Mononuclear cell (primary cell): ENCODE measurements at regions not wholly inside any gene's neighbourhood (a gene's known extent, or its start where the extent isn't known, plus 50 kb on each side); places are given as distances from the start of the nearest gene placed in this dataset.
"Not testable (repeated sequence)": the region's sequence is repeated elsewhere in the genome, so short reads cannot be mapped to it uniquely, and the experiment has no call there.

Experiments
- H3K27me3 ChIP-seq: 2 replicates; pipeline ENCODE4 v1.6.0; 2011; ENCODE audit warnings: low read length, control low read depth; ENCODE audit not compliant: insufficient read depth
- H3K4me1 ChIP-seq: 2 replicates; pipeline ENCODE4 v1.5.1; 2011; ENCODE audit warnings: mild to moderate bottlenecking, low read length, control low read depth; ENCODE audit not compliant: insufficient read depth
- H3K4me3 ChIP-seq: 2 replicates; pipeline ENCODE4 v1.5.1; 2011; ENCODE audit warnings: mild to moderate bottlenecking, low read length, moderate library complexity
- H3K9me3 ChIP-seq: 2 replicates; pipeline ENCODE4 v1.5.1; 2011; ENCODE audit warnings: low read depth, mild to moderate bottlenecking, control low read depth, low read length

GRCh38 chr10:31133251-31133791, 101.7 kb upstream of the ZNF438 start:
- no peaks in the 10 kb centered on the region for H3K27me3 ChIP-seq

GRCh38 chr10:31133792-31134310, 102.2 kb upstream of the ZNF438 start:
- H3K4me3 ChIP-seq, result peak overlapping the region; percentile 53

More at GRCh38 chr10:31133251-31133791, 101.7 kb upstream of the ZNF438 start:
- Histone ChIP-seq H3K4me1 (peaks cover 25% of the 10 kb centered on the region), H3K9me3 (no peaks in the 10 kb centered on the region), H3K4me3 (peak overlapping the region; percentile 53)

GRCh38 chr10:31134311-31134952, 102.8 kb upstream of the ZNF438 start:
- Histone ChIP-seq H3K27me3 (no peaks in the 10 kb centered on the region), H3K9me3 (no peaks in the 10 kb centered on the region), H3K4me1 (peaks cover 25% of the 10 kb centered on the region)

More at GRCh38 chr10:31133792-31134310, 102.2 kb upstream of the ZNF438 start:
- Histone ChIP-seq H3K27me3 (no peaks in the 10 kb centered on the region), H3K9me3 (no peaks in the 10 kb centered on the region), H3K4me1 (peaks cover 25% of the 10 kb centered on the region)

GRCh38 chr10:31135171-31135570, 103.5 kb upstream of the ZNF438 start:
- Histone ChIP-seq H3K4me3 (no peak overlapping the region), H3K27me3 (no peaks in the 10 kb centered on the region), H3K4me1 (peaks cover 25% of the 10 kb centered on the region), H3K9me3 (no peaks in the 10 kb centered on the region)

More at GRCh38 chr10:31134311-31134952, 102.8 kb upstream of the ZNF438 start:
- H3K4me3 ChIP-seq, result peak overlapping the region; percentile 53

- peaks cover 25% of the 10 kb centered on the region for H3K4me1 ChIP-seq
- H3K27me3 ChIP-seq, H3K9me3 ChIP-seq, H3K4me3 ChIP-seq: not testable (repeated sequence)
These were observed 104.1 kb upstream of the ZNF438 start for GRCh38 chr10:31135791-31136190.

GRCh38 chr10:31136386-31136785, 104.7 kb upstream of the ZNF438 start:
- H3K27me3 ChIP-seq, result no peaks in the 10 kb centered on the region
- no peak overlapping the region for H3K4me3 ChIP-seq
- no peaks in the 10 kb centered on the region for H3K9me3 ChIP-seq
- H3K4me1 ChIP-seq, result peaks cover 25% of the 10 kb centered on the region

- Histone ChIP-seq H3K4me1 (peaks cover 25% of the 10 kb centered on the region), H3K9me3 (no peaks in the 10 kb centered on the region), H3K4me3 (no peak overlapping the region), H3K27me3 (no peaks in the 10 kb centered on the region)
These were observed 105.5 kb upstream of the ZNF438 start for GRCh38 chr10:31136930-31137885.

- H3K4me3 ChIP-seq, result no peak overlapping the region
- H3K9me3 ChIP-seq, result no peaks in the 10 kb centered on the region
- H3K4me1 ChIP-seq, result peaks cover 23% of the 10 kb centered on the region
- H3K27me3 ChIP-seq, result no peaks in the 10 kb centered on the region
These were observed 106.4 kb upstream of the ZNF438 start for GRCh38 chr10:31138026-31138553.

- Histone ChIP-seq H3K9me3 (no peaks in the 10 kb centered on the region), H3K27me3 (no peaks in the 10 kb centered on the region), H3K4me1 (peaks cover 14% of the 10 kb centered on the region), H3K4me3 (no peak overlapping the region)
These were observed 107.8 kb upstream of the ZNF438 start for GRCh38 chr10:31139497-31139896.

GRCh38 chr10:31140716-31141115, 109.1 kb upstream of the ZNF438 start:
- peaks cover 5% of the 10 kb centered on the region for H3K4me1 ChIP-seq
- H3K9me3 ChIP-seq, result no peaks in the 10 kb centered on the region
- H3K4me3 ChIP-seq, result no peak overlapping the region
- H3K27me3 ChIP-seq, result no peaks in the 10 kb centered on the region

- Histone ChIP-seq H3K4me3 (no peak overlapping the region), H3K4me1 (peaks cover 12% of the 10 kb centered on the region), H3K9me3 (no peaks in the 10 kb centered on the region), H3K27me3 (no peaks in the 10 kb centered on the region)
These were observed 110.4 kb upstream of the ZNF438 start for GRCh38 chr10:31142026-31142425.

- H3K9me3 ChIP-seq, result no peaks in the 10 kb centered on the region
- H3K27me3 ChIP-seq, result no peaks in the 10 kb centered on the region
- H3K4me3 ChIP-seq, result no peak overlapping the region
- H3K4me1 ChIP-seq, result peaks cover 9% of the 10 kb centered on the region
These were observed 111.8 kb upstream of the ZNF438 start for GRCh38 chr10:31143331-31143935.

GRCh38 chr10:31145986-31146385, 114.3 kb upstream of the ZNF438 start:
- Histone ChIP-seq H3K4me1 (peaks cover 9% of the 10 kb centered on the region), H3K9me3 (no peaks in the 10 kb centered on the region), H3K27me3 (no peaks in the 10 kb centered on the region)

GRCh38 chr10:31146491-31147209, 115.0 kb upstream of the ZNF438 start:
- Histone ChIP-seq H3K27me3 (no peaks in the 10 kb centered on the region), H3K9me3 (no peaks in the 10 kb centered on the region), H3K4me3 (no peak overlapping the region), H3K4me1 (peaks cover 9% of the 10 kb centered on the region)

More at GRCh38 chr10:31145986-31146385, 114.3 kb upstream of the ZNF438 start:
- H3K4me3 ChIP-seq, result no peak overlapping the region
